ENCODE measurements at regions not wholly inside any gene's neighbourhood (a gene's known extent, or its start where the extent isn't known, plus 50 kb on each side); places are given as distances from the start of the nearest gene placed in this dataset.
"Not testable (repeated sequence)": the region's sequence is repeated elsewhere in the genome, so short reads cannot be mapped to it uniquely, and the experiment has no call there.

DNA sequence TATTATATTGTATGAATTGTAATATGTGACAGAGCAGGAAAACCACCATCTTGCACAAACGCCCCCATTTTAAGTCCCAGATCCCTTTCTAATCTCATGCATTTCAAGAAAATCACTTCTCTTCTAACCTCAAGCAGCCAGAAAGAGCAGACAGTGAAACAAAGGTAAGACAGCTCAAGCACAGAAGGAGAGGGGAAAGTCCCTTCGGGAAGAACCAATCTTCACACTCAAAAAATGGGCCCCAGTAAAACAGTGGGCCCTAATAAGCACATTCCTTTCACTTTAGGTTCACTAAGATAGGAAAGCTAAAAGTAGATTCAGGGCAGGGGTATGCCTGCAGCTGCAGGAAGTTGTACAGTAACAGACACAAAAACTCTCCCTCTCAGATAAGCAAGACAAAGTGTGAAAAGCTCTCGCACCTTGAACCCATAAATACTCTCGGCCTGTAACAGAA lies 1268.7 kb downstream of the SI start:
- DNase-seq (ENCODE audit: low spot score), result no peak
- in situ Hi-C loops (cut with HindIII; ENCODE audit: low sequenced_read_pairs), result no loop called here

DNA sequence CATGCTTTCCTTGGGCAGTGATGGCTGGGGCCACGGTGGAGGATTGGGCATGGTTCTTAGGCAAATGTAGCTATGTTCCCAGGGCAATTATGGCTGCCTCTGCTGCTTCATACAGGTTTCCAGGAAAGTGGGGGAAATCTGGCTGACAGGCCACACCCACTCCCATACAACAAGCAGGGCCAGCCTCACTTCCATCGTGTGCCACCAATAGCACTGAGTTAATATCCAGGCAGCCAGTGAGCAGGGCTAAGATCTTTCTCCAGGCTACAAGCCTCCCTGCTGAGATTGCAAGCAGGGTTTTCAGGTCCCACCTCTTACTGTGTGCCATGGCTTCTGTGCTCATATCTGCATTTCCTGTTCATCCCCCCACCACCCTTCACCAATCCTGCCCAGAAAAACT lies 1291.9 kb downstream of the SI start:
- in situ Hi-C loops (cut with HindIII; ENCODE audit: low sequenced_read_pairs), result no loop called here
- no peak for DNase-seq (ENCODE audit: low spot score)

DNA sequence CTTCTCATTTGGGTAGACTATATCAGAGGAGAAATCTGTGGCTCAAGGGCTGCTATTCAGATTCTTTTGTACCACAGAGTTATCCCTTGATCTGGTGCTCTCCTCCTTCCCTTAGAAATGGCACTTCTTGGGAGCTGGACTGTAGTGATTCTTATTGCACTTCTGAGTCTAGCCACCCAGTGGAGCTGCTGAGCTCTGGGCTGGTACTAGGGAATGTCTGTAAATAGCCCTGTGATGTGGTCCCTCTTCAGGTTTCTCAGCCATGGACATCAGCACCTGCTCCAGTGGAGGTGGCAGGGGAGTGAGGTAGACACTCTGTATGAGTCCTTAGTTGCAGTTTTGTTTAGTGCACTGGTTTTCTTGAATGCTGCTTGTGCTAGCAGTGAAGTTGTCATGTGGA lies 1292.6 kb downstream of the SI start:
- in situ Hi-C loops (cut with HindIII; ENCODE audit: low sequenced_read_pairs), result no loop called here
- DNase-seq (ENCODE audit: low spot score), result no peak

DNA sequence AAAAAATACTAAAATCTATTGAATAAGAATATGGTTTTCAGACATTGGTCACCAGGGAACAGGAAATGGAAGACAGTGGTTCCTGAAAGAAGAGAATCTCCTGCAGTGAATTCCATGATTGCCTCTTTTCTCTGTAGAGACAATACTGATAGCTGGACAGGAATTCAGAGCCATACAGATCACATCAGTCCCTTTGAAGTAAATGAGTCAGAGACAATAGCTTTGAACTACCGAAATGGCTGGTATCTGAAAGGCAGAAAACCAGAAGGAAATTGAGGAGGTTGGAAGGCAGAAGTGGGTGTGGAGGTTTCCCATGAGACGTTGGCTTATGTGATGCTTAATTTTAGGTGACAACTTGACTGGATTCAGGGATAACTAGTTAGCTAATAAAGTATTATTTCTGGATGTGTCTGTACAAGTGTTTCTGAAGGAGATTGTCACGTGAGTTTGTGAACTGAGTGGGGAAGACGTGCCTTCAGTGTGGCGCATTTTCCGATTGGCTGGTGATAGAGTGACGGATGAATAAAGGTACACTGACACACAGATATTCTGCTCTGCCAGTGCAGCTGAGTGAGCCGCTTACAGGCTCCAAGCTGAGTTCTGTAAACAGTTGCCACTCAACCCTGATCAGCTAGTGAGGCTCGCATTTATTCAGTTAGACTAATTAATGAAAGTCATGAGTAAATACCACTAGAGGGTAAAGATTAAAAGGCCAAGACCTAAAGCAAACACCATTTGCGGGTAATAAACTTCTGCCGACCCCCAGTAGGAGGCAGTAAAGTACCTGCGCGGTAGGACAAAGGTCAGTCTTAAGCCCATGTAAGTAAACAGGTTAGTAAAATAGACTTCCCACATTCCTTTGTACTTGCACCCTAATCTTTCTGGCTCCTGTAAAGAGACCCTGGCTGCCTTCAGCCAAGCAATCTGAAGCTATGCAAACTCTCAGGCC lies 1298.6 kb downstream of the SI start:
- DNase-seq (ENCODE audit: low spot score), result no peak
- in situ Hi-C loops (cut with HindIII; ENCODE audit: low sequenced_read_pairs), result no loop called here

DNA sequence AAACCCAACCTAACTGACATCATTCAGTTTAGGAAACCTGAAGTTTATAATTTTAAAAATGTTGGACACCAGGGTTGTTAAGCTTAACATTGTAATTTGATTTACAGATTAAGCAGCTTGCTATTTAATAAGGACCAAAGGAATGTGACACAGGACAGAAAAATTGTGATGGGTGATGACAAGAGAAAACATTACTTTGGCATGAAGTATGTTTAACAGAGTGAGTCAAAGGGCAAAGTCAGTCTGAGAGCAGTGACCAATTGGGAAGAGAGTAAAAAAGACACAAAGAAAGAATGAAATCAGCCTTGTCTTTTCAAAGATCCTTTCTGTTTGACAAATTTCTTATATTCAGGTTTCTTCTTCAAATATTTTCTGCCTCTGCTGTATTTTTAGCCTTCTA lies 1301.6 kb downstream of the SI start:
- no peak for DNase-seq (ENCODE audit: low spot score)
- in situ Hi-C loops (cut with HindIII; ENCODE audit: low sequenced_read_pairs), result no loop called here

DNA sequence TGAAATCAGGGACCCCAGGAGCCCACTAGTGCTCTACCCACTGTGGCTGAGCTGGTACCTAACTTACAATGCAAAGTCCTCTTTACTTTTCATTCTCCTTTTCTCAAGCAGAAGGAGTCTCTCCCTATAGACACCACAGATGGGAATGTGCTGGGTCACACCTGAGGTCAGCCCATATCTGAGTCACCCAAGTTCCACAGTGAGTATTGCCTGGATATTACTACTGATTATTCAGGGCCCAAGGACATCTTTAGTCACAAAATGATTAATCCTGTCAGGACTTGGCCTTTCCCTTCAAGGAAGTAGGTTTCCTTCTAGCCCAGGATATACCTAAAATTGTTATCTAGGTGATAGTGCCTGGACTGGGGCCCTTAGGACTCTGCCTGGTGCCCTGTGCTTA lies 1305.2 kb downstream of the SI start:
- in situ Hi-C loops (cut with HindIII; ENCODE audit: low sequenced_read_pairs), result no loop called here
- DNase-seq (ENCODE audit: low spot score), result no peak

DNA sequence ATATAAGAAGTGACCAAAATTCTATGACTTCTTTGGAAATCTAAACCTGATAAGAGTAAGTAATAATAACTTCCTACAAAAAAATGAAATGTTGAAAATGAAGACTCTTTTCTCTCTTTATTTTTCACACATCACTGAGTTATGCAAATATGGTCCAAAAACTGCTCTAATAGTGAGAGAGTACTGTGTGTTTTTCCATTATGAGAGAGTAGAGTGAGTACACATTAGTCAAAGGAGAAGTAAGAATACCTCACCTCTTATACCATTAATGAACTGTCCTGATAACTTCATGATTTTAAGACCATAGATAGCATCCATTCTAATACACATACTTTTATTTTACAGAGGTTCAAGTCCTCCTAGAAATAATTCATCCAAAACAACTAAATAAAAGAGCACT lies 1310.2 kb downstream of the SI start:
- in situ Hi-C loops (cut with HindIII; ENCODE audit: low sequenced_read_pairs), result no loop called here
- no peak for DNase-seq (ENCODE audit: low spot score)

DNA sequence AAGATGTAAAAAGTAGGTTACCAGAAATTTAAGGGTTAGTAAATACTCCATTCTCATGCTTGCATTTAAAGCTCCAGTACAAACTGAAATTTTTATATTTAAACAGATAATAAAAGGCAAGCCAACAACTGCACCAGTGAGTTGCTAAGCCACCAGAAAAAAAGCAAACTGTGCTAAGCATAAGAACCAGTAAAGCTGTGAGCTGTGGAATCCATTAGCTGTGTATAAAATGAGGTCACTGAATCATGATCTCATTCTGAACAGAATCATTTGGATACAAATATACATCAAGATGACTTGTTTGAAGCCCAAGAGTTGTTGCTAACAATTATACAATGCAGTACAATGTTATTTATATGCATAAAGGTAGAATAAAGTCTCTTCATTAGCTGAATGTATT lies 1312.2 kb downstream of the SI start:
- in situ Hi-C loops (cut with HindIII; ENCODE audit: low sequenced_read_pairs), result no loop called here
- DNase-seq (ENCODE audit: low spot score), result no peak

DNA sequence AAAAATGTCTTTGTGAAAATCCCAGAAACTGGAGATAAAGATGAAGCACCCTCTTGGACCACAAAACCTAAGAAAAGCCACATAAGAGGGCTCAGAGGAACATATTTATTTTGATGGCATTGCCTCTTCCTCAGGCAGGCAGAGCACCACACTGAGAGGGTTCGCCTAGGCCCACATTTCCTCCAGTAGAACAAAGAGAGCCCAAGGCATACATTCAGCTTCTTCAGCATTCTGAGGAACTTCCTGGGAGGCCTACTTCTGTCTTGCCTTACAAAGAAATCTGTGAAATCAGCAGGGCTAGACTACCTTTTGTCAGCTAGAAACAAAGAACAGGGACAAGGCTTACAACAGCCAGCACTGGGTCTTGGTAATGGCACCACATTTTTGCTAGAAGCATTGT lies 1325.3 kb downstream of the SI start:
- in situ Hi-C loops (cut with HindIII; ENCODE audit: low sequenced_read_pairs), result no loop called here
- no peak for DNase-seq (ENCODE audit: low spot score)

DNA sequence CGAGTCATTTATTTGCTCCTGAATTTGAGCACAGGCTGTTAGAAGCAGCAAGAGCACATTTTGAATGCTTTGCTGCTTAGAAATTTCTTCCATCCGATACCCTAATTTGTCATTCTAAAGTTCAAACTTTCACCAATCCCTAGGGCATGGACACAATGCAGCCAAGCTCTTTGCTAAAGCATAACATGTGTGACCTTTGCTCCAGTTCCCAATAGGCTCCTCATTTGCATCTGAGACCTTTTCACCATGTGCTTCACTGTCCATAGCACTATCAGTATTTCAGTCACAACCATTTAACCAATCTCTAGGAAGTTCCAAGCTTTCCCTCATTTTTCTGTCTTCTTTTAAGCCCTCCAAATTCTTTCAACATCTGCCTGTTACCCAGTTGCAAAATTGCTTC lies 1333.1 kb downstream of the SI start:
- in situ Hi-C loops (cut with HindIII; ENCODE audit: low sequenced_read_pairs), result no loop called here
- no peak for DNase-seq (ENCODE audit: low spot score)

DNA sequence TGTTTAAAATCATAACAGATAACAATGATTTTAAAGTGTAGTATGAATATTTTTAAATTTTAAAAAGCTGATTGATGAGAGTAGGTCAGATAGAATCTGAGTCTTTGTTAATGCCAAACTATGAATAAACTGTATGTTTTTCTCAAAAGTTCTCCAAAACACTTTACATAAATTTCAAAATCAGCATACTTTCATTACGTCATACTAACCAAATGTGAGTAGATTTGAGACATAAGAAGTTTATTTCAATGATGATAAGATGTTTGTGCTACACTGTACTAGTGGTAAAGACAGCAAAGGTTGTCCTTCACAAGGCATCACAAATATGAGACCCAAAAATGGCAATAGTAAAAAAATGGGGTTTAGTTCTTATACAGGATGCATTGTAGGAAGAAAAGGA lies 1342.9 kb downstream of the SI start:
- no peak for DNase-seq (ENCODE audit: low spot score)
- in situ Hi-C loops (cut with HindIII; ENCODE audit: low sequenced_read_pairs), result no loop called here

DNA sequence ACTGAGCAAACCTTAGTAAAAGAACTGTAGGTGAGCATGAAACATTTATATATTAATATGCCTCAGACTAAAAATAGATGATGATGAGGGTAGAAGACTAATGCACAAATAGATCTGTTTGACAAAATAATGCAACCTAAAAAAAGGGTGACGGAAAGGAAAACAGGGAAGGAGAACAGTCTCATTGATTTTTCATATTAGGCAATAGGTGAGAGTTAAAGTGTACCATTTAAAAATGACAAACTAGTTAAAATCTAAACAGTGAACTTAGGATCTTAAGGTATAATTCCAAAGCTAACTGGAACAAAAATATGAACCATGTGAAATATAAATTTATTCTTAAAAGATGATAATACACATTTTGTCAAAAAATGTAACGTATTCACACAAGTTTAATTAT lies 1347.6 kb downstream of the SI start:
- in situ Hi-C loops (cut with HindIII; ENCODE audit: low sequenced_read_pairs), result no loop called here
- DNase-seq (ENCODE audit: low spot score), result no peak

DNA sequence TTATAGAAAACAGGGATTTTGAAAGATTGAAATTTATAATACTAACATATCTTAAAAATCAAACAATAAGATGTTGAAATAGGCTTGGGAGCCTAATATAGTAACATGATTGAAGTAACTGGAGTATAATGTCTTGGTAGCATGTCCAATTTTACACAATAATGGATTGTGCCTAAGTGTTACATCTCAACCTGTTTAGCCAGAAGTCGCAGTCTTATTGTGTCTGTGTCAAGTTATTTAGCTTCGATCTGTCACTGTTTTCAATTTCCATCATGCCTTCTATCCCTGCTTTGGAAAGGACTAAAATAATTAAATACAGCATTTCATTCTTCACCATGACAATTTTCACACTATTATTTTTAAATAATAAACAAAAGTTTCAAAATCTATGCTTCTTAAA lies 1352.2 kb downstream of the SI start:
- in situ Hi-C loops (cut with HindIII; ENCODE audit: low sequenced_read_pairs), result no loop called here
- DNase-seq (ENCODE audit: low spot score), result no peak

DNA sequence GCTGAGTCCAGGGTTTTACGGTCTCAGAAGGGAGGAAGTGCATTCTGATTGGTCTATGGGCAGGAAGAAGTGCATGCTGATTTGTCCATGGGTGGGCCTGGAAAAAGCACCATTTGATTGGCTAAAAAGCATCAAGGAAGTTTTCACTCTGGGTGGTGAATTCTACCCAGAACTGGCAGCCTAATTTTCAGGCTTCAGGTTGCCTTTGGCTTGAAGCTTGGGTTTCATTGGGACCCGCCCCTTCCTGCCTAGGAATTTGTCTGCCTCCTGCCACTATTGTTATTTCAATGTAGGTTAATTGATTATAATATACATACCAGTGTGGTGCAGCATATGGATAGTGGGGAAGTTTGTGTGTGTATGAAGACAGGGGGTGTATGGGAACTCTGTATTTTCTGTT lies 1355.9 kb downstream of the SI start:
- no peak for DNase-seq (ENCODE audit: low spot score)
- in situ Hi-C loops (cut with HindIII; ENCODE audit: low sequenced_read_pairs), result no loop called here

DNA sequence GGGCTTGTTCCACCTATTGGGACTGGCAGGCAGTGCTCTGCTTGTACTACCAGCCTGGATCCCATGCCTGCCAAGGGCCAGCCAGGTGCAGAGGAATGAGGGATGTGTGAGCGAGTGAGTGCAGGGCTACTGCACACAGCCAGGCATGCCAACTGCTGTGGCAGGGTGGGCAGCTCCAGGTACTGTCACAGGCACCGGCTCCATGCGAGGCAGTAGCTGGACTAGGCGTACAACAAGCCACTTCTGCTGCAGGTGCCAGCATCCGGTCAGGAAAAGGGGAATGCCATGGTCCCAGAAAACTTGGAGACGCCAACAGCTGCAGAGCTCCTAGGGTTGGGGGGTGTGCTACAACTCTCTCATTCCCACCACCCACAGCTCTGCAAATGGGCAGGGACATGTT lies 1356.7 kb downstream of the SI start:
- DNase-seq (ENCODE audit: low spot score), result no peak
- in situ Hi-C loops (cut with HindIII; ENCODE audit: low sequenced_read_pairs), result no loop called here

DNA sequence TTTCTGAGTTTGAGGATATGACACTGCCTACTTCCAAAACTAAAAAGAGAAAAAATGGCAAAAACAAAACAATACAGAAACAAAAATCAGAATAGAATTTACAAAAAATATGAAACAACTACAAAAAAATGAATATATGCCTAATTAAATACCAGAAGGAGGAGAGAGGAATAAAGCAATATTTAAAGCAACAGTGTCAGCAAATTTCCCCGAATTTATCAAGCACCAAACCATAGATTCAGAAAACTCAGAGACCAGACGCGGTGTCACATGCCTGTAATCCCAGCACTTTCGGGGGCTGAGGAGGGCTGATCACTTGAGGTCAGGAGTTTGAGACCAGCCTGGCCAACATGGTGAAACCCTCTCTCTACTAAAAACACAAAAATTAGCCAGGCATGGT lies 1360.9 kb downstream of the SI start:
- in situ Hi-C loops (cut with HindIII; ENCODE audit: low sequenced_read_pairs), result no loop called here
- no peak for DNase-seq (ENCODE audit: low spot score)

DNA sequence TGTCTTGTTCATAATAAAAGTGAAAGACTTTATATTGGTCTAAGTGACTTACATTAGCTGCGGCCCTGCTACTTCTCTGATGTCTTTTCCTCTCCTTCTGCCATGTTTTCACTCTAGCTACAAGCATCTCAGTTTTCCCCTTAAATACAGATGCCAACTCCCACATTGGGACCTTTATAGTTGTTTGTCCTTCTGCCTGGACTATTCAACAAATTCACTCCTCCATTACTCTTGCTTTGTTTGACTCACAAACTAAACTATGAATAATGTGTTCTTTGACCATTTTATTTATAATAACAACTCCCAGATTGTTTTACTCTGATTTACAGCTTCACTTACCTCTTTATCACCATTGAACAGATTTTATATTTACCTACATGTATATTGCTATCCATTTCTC lies 1369.9 kb downstream of the SI start:
- in situ Hi-C loops (cut with HindIII; ENCODE audit: low sequenced_read_pairs), result no loop called here
- DNase-seq (ENCODE audit: low spot score), result no peak

DNA sequence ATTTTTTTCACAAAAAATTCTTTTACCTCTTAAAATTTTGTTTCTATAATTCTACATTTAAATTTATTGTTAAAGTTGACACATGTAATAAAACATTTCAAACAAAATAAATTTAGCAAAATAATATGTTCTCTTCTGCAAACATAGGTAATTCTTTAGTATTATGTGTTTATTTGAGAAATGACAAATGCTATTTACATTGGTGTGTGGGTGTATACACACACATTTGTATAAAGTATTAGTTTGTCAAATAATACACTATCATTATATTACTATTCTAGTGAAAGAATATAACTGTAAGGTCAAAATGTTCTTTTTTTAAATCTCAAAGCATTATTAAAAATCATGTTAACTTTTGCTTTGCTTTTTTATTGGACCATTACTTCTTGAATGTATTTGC lies 1370.6 kb downstream of the SI start:
- in situ Hi-C loops (cut with HindIII; ENCODE audit: low sequenced_read_pairs), result no loop called here
- DNase-seq (ENCODE audit: low spot score), result no peak

DNA sequence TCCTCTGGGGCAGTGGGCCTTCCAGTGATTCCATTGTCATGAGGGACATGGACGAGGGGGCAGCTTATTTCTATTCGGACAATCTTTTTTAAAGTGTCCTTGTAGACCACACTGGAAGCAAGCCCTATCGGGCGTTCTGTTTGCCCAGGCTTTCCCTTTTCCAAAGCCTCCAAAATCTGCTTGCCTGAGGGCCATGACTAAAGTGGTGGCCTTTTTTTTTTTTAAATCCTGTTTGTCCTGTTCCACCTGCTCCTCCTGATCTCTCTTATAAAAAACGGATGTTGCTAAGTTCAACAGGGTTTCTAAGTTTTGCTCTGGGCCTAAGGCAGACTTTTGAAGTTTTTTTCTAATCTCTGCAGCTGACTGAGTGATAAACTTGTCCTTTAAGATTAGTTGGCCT lies 1380.1 kb downstream of the SI start:
- DNase-seq (ENCODE audit: low spot score); in situ Hi-C loops (cut with HindIII; ENCODE audit: low sequenced_read_pairs): not testable (repeated sequence)

DNA sequence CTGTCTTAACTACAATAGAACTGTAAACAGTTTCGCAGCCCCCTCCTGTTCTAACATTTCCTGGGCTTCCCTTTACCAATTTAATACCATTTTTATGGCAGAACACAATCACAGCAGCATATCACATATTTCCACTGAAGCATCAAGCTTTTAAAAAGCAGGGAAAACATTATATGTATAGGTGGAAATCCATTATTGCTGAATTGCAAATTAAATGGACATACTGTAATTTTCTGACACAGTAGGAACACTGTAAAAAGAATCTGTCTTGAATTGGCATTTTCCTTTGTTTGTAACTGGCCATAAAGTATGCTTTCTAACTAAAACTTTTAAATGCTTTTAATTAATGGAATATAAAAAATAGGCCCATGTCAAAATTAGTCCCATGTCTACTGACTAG lies 1385.8 kb downstream of the SI start:
- in situ Hi-C loops (cut with HindIII; ENCODE audit: low sequenced_read_pairs), result no loop called here
- no peak for DNase-seq (ENCODE audit: low spot score)

DNA sequence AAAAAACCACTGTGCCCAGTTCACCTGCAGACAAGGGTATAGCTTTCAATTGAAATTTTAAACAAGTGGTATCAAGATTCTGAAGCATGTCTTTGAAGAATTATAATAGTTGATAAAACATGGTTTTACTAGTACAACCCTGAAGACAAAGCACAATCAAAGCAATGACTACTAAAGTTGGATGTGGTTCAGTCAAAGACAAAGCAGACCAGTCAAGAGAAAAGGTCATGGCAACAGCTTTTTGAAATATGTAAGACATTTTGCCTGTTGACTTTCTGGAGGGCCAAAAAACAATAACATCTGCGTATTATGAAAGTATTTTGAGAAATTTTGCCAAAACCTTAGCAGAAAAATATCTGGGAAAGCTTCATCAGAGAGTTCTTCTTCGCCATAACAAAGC lies 1393.6 kb downstream of the SI start:
- in situ Hi-C loops (cut with HindIII; ENCODE audit: low sequenced_read_pairs), result no loop called here
- DNase-seq (ENCODE audit: low spot score), result no peak
